ENCODE measurements at regions not wholly inside any gene's neighbourhood (a gene's known extent, or its start where the extent isn't known, plus 50 kb on each side); places are given as distances from the start of the nearest gene placed in this dataset.

GRCh38 chr13:76336889-76337844 lies 549.0 kb downstream of the KCTD12 start:
- POLR2A ChIA-PET (ENCODE audit: partially characterized antibody): no interaction called here
- 60% methylated on average over 2 of the region's 2 CpGs; no CpG with 5 or more reads in 1 of the 2 experiments for WGBS, 2 experiments (ENCODE audit: extremely low coverage in 1 of 2, insufficient coverage in 1 of 2, insufficient read length in 1 of 2, insufficient replicate concordance in 2 of 2, low coverage in 1 of 2, low lambda C conversion rate in 2 of 2, missing lambda C conversion rate in 1 of 2)
- peak; percentile 74 for FAIRE-seq

More at GRCh38 chr13:76336889-76337844, 549.0 kb downstream of the KCTD12 start:
- H3K56ac ChIP-seq (replicated peaks; ENCODE audit: insufficient read length, low read depth, low read length): no peak overlapping the region
- H3K79me2 ChIP-seq (ENCODE audit: control insufficient read depth in 1 of 2, insufficient read depth in 2 of 2, low read length in 2 of 2): no peaks in the 10 kb centered on the region
- TF ChIP-seq EP300 (IDR thresholded peaks at IDR 0.05; ENCODE audit: borderline replicate concordance in 1 of 2, low read depth in 2 of 2, low read length in 2 of 2) (no peak), ATF2 (IDR thresholded peaks at IDR 0.05; ENCODE audit: low read length) (no peak), CTBP2 (IDR thresholded peaks at IDR 0.05; ENCODE audit: borderline replicate concordance, insufficient read depth, insufficient read length, low read length) (no peak), CBX5 (IDR thresholded peaks at IDR 0.05; ENCODE audit: low read depth, low read length) (no peak), POLR2AphosphoS5 (IDR thresholded peaks at IDR 0.05; ENCODE audit: low read depth, low read length) (peak; percentile 46; the same call in 1 of the 2 replicates)
- no peaks in the 10 kb centered on the region for H4K20me1 ChIP-seq (replicated peaks in 1 of 2; ENCODE audit: control insufficient read depth in 1 of 2, insufficient read depth in 2 of 2, low read length in 2 of 2)
- no peak overlapping the region for H3K18ac ChIP-seq (ENCODE audit: extremely low read depth, low read length)
- H3K36me3 ChIP-seq (ENCODE audit: control insufficient read depth in 2 of 4, insufficient read depth in 4 of 4, low read length in 3 of 4): no peaks in the 10 kb centered on the region
- H3K79me1 ChIP-seq (ENCODE audit: low read depth, low read length): no peaks in the 10 kb centered on the region
- H3K14ac ChIP-seq (ENCODE audit: insufficient read length): no peak overlapping the region
- H3K23me2 ChIP-seq (ENCODE audit: low read depth, low read length): no peaks in the 10 kb centered on the region
- no peaks in the 10 kb centered on the region for H3K4me1 ChIP-seq (replicated peaks in 1 of 4; ENCODE audit: control insufficient read depth in 3 of 4, insufficient read depth in 4 of 4, low read length in 3 of 4)
- no peak overlapping the region for H3K9ac ChIP-seq (replicated peaks in 1 of 4; ENCODE audit: extremely low read depth in 1 of 4, low read depth in 3 of 4, low read length in 3 of 4)
- CTCF ChIA-PET (ENCODE audit: partially characterized antibody): interaction anchor here (0.7 kb wide), 1 partner anchor 459 kb away, joined by 3 read pairs; no protein-coding TSS in a partner anchor
- H3K4me2 ChIP-seq (ENCODE audit: insufficient read depth in 1 of 2, low read depth in 2 of 2, low read length in 2 of 2): no peak overlapping the region
- H3K4ac ChIP-seq (replicated peaks; ENCODE audit: insufficient read length, low read depth, low read length): no peak overlapping the region
- H3K9me3 ChIP-seq (ENCODE audit: insufficient read depth in 2 of 2, low read depth in 1 of 2, low read length in 1 of 2): peaks cover under 1 to 2% of the 10 kb centered on the region in 2 experiments; a peak in 1 of 4 replicates
- no peak overlapping the region for H4K8ac ChIP-seq (ENCODE audit: extremely low read depth, insufficient read depth, low read length)
- no peak overlapping the region for H2BK20ac ChIP-seq (ENCODE audit: low read length)
- H2BK15ac ChIP-seq (ENCODE audit: low read length): no peak overlapping the region
- H4K91ac ChIP-seq (replicated peaks; ENCODE audit: insufficient read length, low read length): no peak overlapping the region
- H3K23ac ChIP-seq (ENCODE audit: insufficient read length): no peak overlapping the region
- H3K4me3 ChIP-seq (ENCODE audit: extremely low read depth in 1 of 4, insufficient read depth in 2 of 4, low read depth in 3 of 4, low read length in 4 of 4): no peak overlapping the region
- no peak overlapping the region for H2BK12ac ChIP-seq (ENCODE audit: low read depth, low read length)
- H4K5ac ChIP-seq (ENCODE audit: insufficient read length, low read depth, low read length): no peak overlapping the region
- DNase-seq (ENCODE audit: low read depth in 1 of 2, low spot score in 2 of 2): no peak
- no peak overlapping the region for H2BK120ac ChIP-seq (replicated peaks; ENCODE audit: low read depth, low read length)
- no peak overlapping the region for H2AK5ac ChIP-seq (ENCODE audit: low read depth, low read length)
- no peak overlapping the region for H2BK5ac ChIP-seq (ENCODE audit: low read depth, low read length)
- H3K27me3 ChIP-seq (replicated peaks in 1 of 4; ENCODE audit: control insufficient read depth in 3 of 4, extremely low read depth in 1 of 4, insufficient read depth in 3 of 4, low read length in 3 of 4): peaks cover 0 to 13% (median 5%) of the 10 kb centered on the region in 4 experiments; a peak in 6 of 7 replicates
- H3K27ac ChIP-seq (ENCODE audit: low read depth, low read length): no peak overlapping the region
- no peak overlapping the region for H2AFZ ChIP-seq (ENCODE audit: low read length)

Data from H1 (cell line).